ENCODE measurements at regions not wholly inside any gene's neighbourhood (a gene's known extent, or its start where the extent isn't known, plus 50 kb on each side); places are given as distances from the start of the nearest gene placed in this dataset.
"Not testable (repeated sequence)": the region's sequence is repeated elsewhere in the genome, so short reads cannot be mapped to it uniquely, and the experiment has no call there.

- DNase-seq (ENCODE audit: low read depth, low spot score) = no peak
Measured at GRCh38 chr2:44084850-44085249, 83.8 kb upstream of the PPM1B start.

GRCh38 chr2:44086629-44087028 lies 82.0 kb upstream of the PPM1B start:
- no peak for DNase-seq (ENCODE audit: low read depth, low spot score)

DNA sequence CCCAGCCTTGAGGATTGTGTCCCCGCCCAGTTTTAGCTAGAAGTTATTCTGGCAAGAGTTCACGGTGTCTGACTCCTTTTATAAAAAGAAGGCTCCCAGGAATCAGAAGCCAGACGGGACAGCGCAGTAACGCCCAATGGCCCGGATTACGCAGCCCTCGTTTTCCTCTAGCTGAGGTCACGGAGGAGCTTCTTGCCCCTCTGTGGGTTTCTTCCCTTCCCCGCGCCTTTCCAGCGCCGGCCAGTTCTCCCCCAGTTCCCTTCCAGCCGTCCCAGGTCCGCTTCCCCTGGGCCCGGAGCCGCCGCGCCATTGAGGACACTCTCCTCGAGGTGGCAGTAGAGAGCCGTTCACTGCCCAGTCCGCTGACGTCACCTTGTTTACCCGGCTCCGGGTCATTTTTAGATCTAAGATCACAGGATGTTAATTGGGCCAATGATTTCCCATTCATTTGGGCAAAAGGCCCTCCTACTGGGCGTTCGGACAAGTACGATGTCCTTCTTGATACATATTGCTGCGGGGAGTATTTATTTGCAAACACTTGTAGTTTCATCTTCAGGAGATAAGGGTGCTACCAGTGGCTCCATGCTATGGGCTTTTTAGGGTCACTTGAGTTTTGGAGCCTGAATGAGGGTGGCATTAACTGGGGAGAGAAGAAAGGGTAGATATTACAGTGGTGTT lies 81.5 kb upstream of the PPM1B start:
- DNase-seq (ENCODE audit: low read depth, low spot score) = peak; percentile 3

DNA sequence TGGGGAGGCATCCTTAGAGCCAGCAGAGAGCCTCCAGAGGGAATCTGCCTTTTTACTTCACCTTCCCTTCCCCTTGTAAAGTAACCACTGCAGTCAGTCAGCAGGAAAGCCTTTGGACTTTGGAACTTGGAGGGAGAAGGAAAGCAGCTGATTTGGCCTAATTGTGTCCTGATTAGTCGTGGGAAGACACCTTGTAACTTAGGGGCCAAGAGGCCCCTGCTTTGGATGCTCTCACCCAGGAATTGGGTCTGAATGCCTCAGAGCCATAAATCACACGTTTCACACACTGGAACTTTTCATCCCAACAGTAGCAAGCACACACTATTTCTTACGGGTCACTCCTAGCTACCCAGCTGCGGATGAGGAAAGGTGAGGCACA lies 81.0 kb upstream of the PPM1B start:
- DNase-seq (ENCODE audit: low read depth, low spot score) = no peak

- DNase-seq (ENCODE audit: low read depth, low spot score) = not testable (repeated sequence)
Measured at GRCh38 chr2:44092519-44092918, 76.2 kb upstream of the PPM1B start.

DNA sequence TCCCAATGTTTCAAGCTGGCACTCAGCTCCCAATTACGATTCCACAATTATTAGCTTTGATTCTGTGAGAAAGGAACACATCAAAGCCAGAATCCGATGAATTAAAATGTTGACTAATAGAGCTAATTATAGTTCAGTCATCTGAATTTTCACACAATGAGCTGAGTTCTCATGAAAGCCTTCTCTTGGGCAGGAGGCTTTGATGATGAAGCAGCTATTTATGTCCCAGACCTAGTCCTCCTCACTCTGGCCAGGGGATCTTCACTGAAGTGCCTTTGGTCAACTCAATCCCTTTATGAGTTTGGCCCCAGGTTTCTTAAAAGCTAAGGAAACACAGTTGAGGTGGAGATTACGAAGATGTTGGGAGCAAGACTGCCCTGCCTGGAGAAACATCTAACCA lies 74.7 kb upstream of the PPM1B start:
- no peak for DNase-seq (ENCODE audit: low read depth, low spot score)

- no peak for DNase-seq (ENCODE audit: low read depth, low spot score)
Measured at GRCh38 chr2:44097322-44097907, 71.3 kb upstream of the PPM1B start.

DNA sequence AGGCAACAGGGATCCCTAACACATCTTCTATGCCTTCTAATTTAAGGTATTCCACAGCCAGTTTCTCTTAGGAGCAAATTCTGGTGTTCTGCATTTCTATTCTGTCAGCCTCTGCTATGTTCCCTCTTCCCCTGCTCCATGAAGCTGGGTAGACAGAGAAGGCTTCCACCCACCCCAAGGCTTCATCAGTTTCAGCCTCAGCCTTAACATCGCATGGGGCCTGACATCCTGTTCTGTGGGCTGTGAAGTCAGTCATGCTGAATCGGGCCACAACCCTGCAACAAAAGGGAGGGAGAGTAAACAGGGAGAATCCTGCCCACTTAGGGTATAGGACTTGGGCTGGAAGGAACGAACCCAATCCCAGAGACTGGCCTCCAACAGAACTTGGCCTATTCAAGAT lies 70.6 kb upstream of the PPM1B start:
- no peak for DNase-seq (ENCODE audit: low read depth, low spot score)

GRCh38 chr2:44098891-44099290 lies 69.8 kb upstream of the PPM1B start:
- DNase-seq (ENCODE audit: low read depth, low spot score) = no peak

GRCh38 chr2:44100351-44100750 lies 68.3 kb upstream of the PPM1B start:
- peak; percentile 22 for DNase-seq (ENCODE audit: low read depth, low spot score)

DNA sequence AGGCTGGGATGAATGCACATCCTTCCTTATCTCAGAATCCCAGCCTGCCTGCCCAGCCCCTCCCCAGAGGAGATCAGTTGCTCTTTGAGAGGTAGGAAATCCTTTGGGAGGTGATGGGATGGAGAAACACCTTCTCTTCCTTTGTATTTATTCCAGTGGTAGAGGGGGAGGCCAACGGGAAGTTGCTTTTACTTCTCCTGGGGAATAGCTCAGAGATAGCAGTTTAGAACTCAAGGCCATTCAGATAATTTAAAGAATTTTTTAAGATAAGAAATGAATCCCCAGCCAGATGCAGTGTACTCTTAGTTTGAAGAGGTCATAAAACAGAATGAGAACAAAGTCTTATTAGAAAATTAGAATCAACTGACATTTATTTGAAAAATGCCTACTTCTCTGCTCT lies 67.4 kb upstream of the PPM1B start:
- DNase-seq (ENCODE audit: low read depth, low spot score) = no peak

GRCh38 chr2:44102790-44103562 lies 65.7 kb upstream of the PPM1B start:
- no peak for DNase-seq (ENCODE audit: low read depth, low spot score)

DNA sequence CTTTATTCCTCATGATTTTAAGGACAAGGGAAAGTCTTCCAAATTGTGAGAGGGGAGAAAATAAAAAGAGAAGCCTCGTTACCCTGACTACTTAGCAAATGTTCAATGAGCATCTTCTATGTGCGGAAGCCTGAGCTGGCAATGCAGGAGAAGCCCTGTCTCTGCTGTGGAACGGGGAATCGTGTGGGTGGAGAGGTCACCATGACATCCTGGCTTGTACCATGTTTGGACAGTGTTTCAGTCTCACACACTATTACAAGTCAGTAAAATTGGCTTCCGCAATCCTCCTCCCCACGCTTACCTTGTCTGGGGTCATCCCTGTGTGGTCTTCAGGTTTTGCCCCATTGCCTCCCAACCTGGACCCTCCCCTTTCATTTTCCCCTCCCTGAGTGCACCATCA lies 65.0 kb upstream of the PPM1B start:
- no peak for DNase-seq (ENCODE audit: low read depth, low spot score)

- no peak for DNase-seq (ENCODE audit: low read depth, low spot score)
Measured at GRCh38 chr2:44104855-44105271, 63.8 kb upstream of the PPM1B start.

DNA sequence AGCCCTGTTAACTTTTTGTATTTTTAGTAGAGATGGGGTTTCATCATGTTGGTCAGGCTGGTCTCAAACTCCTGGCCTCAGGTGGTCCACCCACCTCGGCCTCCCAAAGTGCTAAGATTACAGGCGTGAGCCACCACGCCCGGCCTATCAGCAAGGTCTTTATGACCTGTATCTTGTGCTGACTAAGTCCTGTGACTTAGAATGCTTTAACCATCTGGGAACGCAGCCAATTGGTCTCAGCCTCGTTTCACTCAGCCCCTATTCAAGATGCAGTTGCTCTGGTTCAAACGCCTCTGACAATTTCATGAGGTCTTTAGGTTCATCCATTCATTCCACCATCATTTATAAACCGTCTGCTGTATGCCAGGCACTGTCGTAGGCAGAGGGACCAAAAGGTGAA lies 62.2 kb upstream of the PPM1B start:
- DNase-seq (ENCODE audit: low read depth, low spot score) = not testable (repeated sequence)

DNA sequence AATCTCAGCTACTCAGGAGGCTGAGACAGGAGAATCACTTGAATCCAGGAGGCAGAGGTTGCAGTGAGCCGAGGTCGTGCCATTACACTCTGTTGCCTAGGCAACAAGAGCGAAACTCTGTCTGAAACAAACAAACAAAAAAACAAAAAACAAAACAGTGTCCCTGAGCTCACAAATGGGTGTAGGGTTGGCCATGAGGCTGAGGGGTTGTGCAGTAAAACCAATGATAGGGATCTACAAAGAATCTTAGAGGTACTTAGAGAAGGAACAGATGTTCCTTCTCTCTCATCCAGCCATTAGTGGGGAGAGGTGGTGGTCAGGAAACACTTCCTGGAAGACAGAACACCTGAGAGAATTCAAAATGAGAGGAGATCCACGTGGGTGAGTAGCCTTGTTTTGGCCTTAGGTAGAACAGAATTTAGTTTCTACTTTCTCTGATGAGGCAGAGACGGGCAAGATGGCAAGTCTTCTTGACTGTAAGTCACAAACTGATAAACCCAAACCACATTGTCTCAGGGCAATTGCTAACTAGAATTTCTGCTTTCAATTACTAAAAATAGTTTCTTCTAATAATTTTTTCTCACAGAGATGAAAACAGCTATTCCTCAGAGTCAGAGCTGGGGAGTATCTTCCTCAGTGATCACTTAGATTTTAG lies 61.5 kb upstream of the PPM1B start:
- no peak for DNase-seq (ENCODE audit: low read depth, low spot score)

DNA sequence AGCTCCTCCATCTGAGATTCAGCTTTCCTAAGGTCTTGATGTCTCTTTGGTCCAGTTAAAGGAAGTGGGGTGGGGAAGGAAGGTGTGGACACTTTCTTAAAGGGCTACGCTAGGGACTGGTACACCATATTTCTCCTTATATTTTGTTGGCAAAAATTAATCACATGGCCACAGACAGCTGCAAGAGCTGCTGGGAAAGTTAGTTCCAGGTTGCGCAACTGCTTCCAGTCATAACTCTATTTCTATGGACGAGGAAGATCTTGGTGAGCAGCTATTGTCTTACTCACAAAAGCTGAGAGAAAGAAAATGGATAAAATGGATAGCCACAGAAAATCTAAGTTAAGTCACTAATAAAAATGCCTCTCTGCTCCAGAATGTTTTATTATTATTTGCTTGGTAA lies 60.7 kb upstream of the PPM1B start:
- DNase-seq (ENCODE audit: low read depth, low spot score) = no peak

DNA sequence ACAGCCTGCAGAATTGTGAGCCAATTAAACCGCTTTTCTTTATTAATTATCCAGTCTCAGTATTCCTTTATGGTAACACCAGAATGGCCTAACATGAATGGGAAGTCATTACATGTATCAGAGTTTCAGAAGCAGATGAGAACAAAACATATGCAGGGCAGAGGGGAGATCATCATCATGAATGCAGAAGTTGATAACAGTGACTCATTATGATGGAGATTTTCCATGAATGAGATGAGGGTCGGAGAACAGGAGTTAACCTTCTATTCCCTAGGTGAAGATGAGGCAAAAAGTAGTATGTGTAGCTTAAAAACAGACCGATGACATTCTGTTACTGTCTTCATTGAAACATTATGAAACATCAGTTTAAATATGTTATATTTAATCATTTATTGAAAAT lies 59.5 kb upstream of the PPM1B start:
- no peak for DNase-seq (ENCODE audit: low read depth, low spot score)

DNA sequence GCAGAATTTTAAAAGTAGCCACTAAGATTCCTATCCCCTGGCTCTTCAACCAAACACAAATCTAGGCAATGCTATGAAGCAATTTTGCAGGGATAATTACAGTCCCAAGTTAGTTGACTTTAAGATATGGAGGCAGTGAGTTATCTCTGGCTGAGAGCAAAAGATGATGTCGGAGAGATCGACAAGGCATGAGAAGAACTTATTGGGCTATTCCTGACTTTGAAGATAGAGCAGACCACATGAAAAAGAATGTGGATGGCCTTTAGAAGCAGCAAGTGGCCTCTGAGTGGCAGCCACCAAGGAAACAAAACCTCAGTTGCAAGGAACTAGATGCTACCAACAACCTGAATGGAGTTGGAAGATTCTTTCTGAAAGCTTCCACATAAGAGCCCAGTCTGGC lies 58.2 kb upstream of the PPM1B start:
- no peak for DNase-seq (ENCODE audit: low read depth, low spot score)

DNA sequence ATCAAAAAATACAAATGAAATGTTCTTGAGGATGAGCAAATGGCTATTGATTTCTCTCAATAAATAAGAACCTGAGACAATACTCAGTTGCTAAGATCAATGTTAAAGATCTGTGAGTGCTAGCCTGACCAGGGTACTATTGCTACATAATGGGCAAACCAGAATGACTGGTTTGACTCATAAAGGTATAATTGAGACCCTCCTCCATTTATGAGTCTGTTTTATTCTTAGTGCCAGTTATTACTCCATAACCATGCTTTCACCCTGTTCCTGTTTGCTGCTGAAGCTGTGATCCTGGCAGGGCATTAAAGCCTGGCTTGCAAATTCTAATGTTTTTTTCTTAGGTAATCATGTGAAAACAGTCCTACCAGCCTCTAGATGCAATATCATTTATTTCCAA lies 56.6 kb upstream of the PPM1B start:
- no peak for DNase-seq (ENCODE audit: low read depth, low spot score)

DNA sequence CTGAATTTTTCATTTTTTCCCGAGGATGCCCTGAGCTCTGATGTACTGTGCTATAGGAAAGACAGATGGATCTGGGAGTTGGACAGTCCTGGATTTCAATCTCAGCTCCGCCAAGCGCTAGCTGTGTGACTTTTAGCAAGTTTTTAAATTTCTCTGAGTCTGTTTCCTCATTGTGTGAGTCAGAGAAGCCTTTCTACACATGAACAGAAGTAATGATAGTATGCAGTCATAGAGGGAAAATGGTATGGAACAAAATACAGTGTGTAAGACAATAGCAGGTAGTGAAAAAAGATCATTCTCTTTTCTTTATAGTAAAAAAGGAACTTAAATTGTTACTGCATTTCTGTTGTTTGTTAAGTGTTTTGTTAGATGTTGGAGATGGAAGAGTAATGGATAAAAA lies 52.4 kb upstream of the PPM1B start:
- DNase-seq (ENCODE audit: low read depth, low spot score) = no peak

DNA sequence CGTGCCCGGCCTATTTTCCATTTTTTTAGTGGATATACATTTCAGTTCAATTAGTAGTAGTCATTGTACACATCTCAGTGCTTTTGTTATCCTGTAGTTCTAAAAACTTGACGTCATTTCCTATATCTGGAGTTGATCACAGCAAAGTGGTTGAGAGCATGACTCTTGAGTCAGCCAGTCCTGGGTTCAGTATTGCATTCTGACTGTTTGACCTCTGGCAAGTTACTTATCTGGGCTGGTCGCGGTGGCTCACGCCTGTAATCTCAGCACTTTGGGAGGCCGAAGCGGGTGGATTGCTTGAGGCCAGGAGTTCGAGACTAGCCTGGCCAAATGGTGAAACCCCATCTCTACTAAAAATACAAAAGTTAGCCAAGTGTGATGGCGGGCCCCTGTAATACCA lies 50.4 kb upstream of the PPM1B start:
- DNase-seq (ENCODE audit: low read depth, low spot score) = no peak

All from pulmonary artery endothelial cell (primary cell).